ENCODE measurements at regions not wholly inside any gene's neighbourhood (a gene's known extent, or its start where the extent isn't known, plus 50 kb on each side); places are given as distances from the start of the nearest gene placed in this dataset.

GRCh38 chr16:8243981-8244380 lies 346.3 kb downstream of the TMEM114 start:
- BruUV-seq (replicated peaks) = no TSS peak
- Histone ChIP-seq H3K36me3 (ENCODE audit: insufficient read depth, low read length) (no peaks in the 10 kb centered on the region), H3K79me2 (ENCODE audit: insufficient read depth, low read depth, low read length) (no peaks in the 10 kb centered on the region), H3K9me3 (ENCODE audit: low read length) (no peaks in the 10 kb centered on the region), H3K9me2 (ENCODE audit: insufficient read depth, low read length) (no peaks in the 10 kb centered on the region), H3K4me3 (ENCODE audit: low read depth, low read length, poor library complexity, severe bottlenecking) (no peak overlapping the region), H2AFZ (ENCODE audit: low read length) (no peak overlapping the region), H3K27ac (ENCODE audit: low read depth, low read length, poor library complexity, severe bottlenecking) (no peak overlapping the region), H3K4me1 (ENCODE audit: insufficient read depth, low read length, poor library complexity, severe bottlenecking) (no peaks in the 10 kb centered on the region), H3K4me2 (ENCODE audit: low read length) (no peak overlapping the region), H4K20me1 (ENCODE audit: insufficient read depth, low read length) (no peaks in the 10 kb centered on the region)
- TF ChIP-seq EZH2phosphoT487 (IDR thresholded peaks at IDR 0.05; ENCODE audit: borderline replicate concordance, low read depth, low read length) (no peak), CTCF (conservative IDR thresholded peaks at IDR 0.05; ENCODE audit: low read length) (no peak)
- intact Hi-C loops (cut with micrococcal nuclease; ENCODE audit: unreplicated experiment) = no loop called here
- no peak for DNase-seq (ENCODE audit: low spot score)
- POLR2A ChIA-PET = no interaction called here
- CTCF ChIA-PET (ENCODE audit: unreplicated experiment) = no interaction called here

GRCh38 chr16:8241408-8241807 lies 348.9 kb downstream of the TMEM114 start:
- Histone ChIP-seq H2AFZ (ENCODE audit: low read length) (no peak overlapping the region), H3K9me2 (ENCODE audit: insufficient read depth, low read length) (no peaks in the 10 kb centered on the region), H3K36me3 (ENCODE audit: insufficient read depth, low read length) (no peaks in the 10 kb centered on the region), H4K20me1 (ENCODE audit: insufficient read depth, low read length) (no peaks in the 10 kb centered on the region), H3K4me3 (ENCODE audit: low read depth, low read length, poor library complexity, severe bottlenecking) (no peak overlapping the region), H3K9me3 (ENCODE audit: low read length) (no peaks in the 10 kb centered on the region), H3K79me2 (ENCODE audit: insufficient read depth, low read depth, low read length) (no peaks in the 10 kb centered on the region), H3K27ac (ENCODE audit: low read depth, low read length, poor library complexity, severe bottlenecking) (no peak overlapping the region), H3K4me2 (ENCODE audit: low read length) (no peak overlapping the region), H3K4me1 (ENCODE audit: insufficient read depth, low read length, poor library complexity, severe bottlenecking) (no peaks in the 10 kb centered on the region)
- no peak for TF ChIP-seq CTCF (conservative IDR thresholded peaks at IDR 0.05; ENCODE audit: low read length)
- no peak for TF ChIP-seq EZH2phosphoT487 (IDR thresholded peaks at IDR 0.05; ENCODE audit: borderline replicate concordance, low read depth, low read length)
- POLR2A ChIA-PET = no interaction called here
- DNase-seq (ENCODE audit: low spot score) = no peak
- CTCF ChIA-PET (ENCODE audit: unreplicated experiment) = no interaction called here
- BruUV-seq (replicated peaks) = no TSS peak
- intact Hi-C loops (cut with micrococcal nuclease; ENCODE audit: unreplicated experiment) = no loop called here

- intact Hi-C loops (cut with micrococcal nuclease; ENCODE audit: unreplicated experiment) = no loop called here
- ChIA-PET POLR2A (no interaction called here), CTCF (ENCODE audit: unreplicated experiment) (no interaction called here)
- no peaks in the 10 kb centered on the region for H3K79me2 ChIP-seq (ENCODE audit: insufficient read depth, low read depth, low read length)
- no peak overlapping the region for H3K27ac ChIP-seq (ENCODE audit: low read depth, low read length, poor library complexity, severe bottlenecking)
- no TSS peak for BruUV-seq (replicated peaks)
- H3K36me3 ChIP-seq (ENCODE audit: insufficient read depth, low read length) = no peaks in the 10 kb centered on the region
- H3K9me2 ChIP-seq (ENCODE audit: insufficient read depth, low read length) = no peaks in the 10 kb centered on the region
- H4K20me1 ChIP-seq (ENCODE audit: insufficient read depth, low read length) = no peaks in the 10 kb centered on the region
- no peak for DNase-seq (ENCODE audit: low spot score)
- no peak overlapping the region for H3K4me2 ChIP-seq (ENCODE audit: low read length)
- no peak overlapping the region for H3K4me3 ChIP-seq (ENCODE audit: low read depth, low read length, poor library complexity, severe bottlenecking)
- TF ChIP-seq CTCF (conservative IDR thresholded peaks at IDR 0.05; ENCODE audit: low read length) = no peak
- TF ChIP-seq EZH2phosphoT487 (IDR thresholded peaks at IDR 0.05; ENCODE audit: borderline replicate concordance, low read depth, low read length) = no peak
- no peaks in the 10 kb centered on the region for H3K9me3 ChIP-seq (ENCODE audit: low read length)
- no peaks in the 10 kb centered on the region for H3K4me1 ChIP-seq (ENCODE audit: insufficient read depth, low read length, poor library complexity, severe bottlenecking)
- no peak overlapping the region for H2AFZ ChIP-seq (ENCODE audit: low read length)
These were observed 350.9 kb downstream of the TMEM114 start for GRCh38 chr16:8239443-8239842.

Data from OCI-LY7 (cell line).